ENCODE measurements at regions not wholly inside any gene's neighbourhood (a gene's known extent, or its start where the extent isn't known, plus 50 kb on each side); places are given as distances from the start of the nearest gene placed in this dataset.

GRCh38 chr18:37672932-37673595, 107.5 kb upstream of the CELF4 start:
- Histone ChIP-seq H2BK15ac (ENCODE audit: low read length) (no peak overlapping the region), H3K9me3 (ENCODE audit: insufficient read depth in 2 of 2, low read depth in 1 of 2, low read length in 1 of 2) (no peaks in the 10 kb centered on the region), H4K91ac (replicated peaks; ENCODE audit: insufficient read length, low read length) (no peak overlapping the region), H2BK120ac (replicated peaks; ENCODE audit: low read depth, low read length) (no peak overlapping the region), H3K4me1 (replicated peaks in 1 of 4; ENCODE audit: control insufficient read depth in 3 of 4, insufficient read depth in 4 of 4, low read length in 3 of 4) (peaks cover 4 to 11% (median 5%) of the 10 kb centered on the region in 4 experiments; a peak in 6 of 7 replicates), H2AK5ac (ENCODE audit: low read depth, low read length) (no peak overlapping the region), H3K79me1 (ENCODE audit: low read depth, low read length) (no peaks in the 10 kb centered on the region), H3K56ac (replicated peaks; ENCODE audit: insufficient read length, low read depth, low read length) (no peak overlapping the region), H3K14ac (ENCODE audit: insufficient read length) (no peak overlapping the region), H3K4me3 (ENCODE audit: extremely low read depth in 1 of 4, insufficient read depth in 2 of 4, low read depth in 3 of 4, low read length in 4 of 4) (no peak overlapping the region), H2BK5ac (ENCODE audit: low read depth, low read length) (no peak overlapping the region), H4K20me1 (replicated peaks in 1 of 2; ENCODE audit: control insufficient read depth in 1 of 2, insufficient read depth in 2 of 2, low read length in 2 of 2) (no peaks in the 10 kb centered on the region), H2BK20ac (ENCODE audit: low read length) (no peak overlapping the region), H4K8ac (ENCODE audit: extremely low read depth, insufficient read depth, low read length) (no peak overlapping the region), H3K79me2 (ENCODE audit: control insufficient read depth in 1 of 2, insufficient read depth in 2 of 2, low read length in 2 of 2) (no peaks in the 10 kb centered on the region), H3K4me2 (ENCODE audit: insufficient read depth in 1 of 2, low read depth in 2 of 2, low read length in 2 of 2) (no peak overlapping the region), H3K4ac (replicated peaks; ENCODE audit: insufficient read length, low read depth, low read length) (no peak overlapping the region), H3K18ac (ENCODE audit: extremely low read depth, low read length) (no peak overlapping the region), H3K23me2 (ENCODE audit: low read depth, low read length) (no peaks in the 10 kb centered on the region), H3K9ac (replicated peaks in 1 of 4; ENCODE audit: extremely low read depth in 1 of 4, low read depth in 3 of 4, low read length in 3 of 4) (no peak overlapping the region), H3K27me3 (replicated peaks in 1 of 4; ENCODE audit: control insufficient read depth in 3 of 4, extremely low read depth in 1 of 4, insufficient read depth in 3 of 4, low read length in 3 of 4) (no peaks in the 10 kb centered on the region), H3K36me3 (ENCODE audit: control insufficient read depth in 2 of 4, insufficient read depth in 4 of 4, low read length in 3 of 4) (no peaks in the 10 kb centered on the region), H3K23ac (ENCODE audit: insufficient read length) (no peak overlapping the region), H3K27ac (ENCODE audit: low read depth, low read length) (no peak overlapping the region), H4K5ac (ENCODE audit: insufficient read length, low read depth, low read length) (no peak overlapping the region), H2AFZ (ENCODE audit: low read length) (no peak overlapping the region), H2BK12ac (ENCODE audit: low read depth, low read length) (no peak overlapping the region)
- CTCF ChIA-PET (ENCODE audit: partially characterized antibody), result interaction anchor here (0.6 to 2.3 kb wide), 4 partner anchors 17 to 154 kb away, joined by 3 to 8 read pairs (median 3); no protein-coding TSS in a partner anchor
- FAIRE-seq (no peak), DNase-seq (ENCODE audit: low read depth in 1 of 2, low spot score in 2 of 2) (no peak)
- no peak for TF ChIP-seq CREB1 (IDR thresholded peaks at IDR 0.05)
- TF ChIP-seq RAD21 (IDR thresholded peaks at IDR 0.05 in 1 of 2, conservative IDR thresholded peaks at IDR 0.05 in 1 of 2; ENCODE audit: low read depth in 2 of 2, low read length in 2 of 2), result peak in 1 of 2 experiments; percentile 23; a peak in 1 of 4 replicates
- no peak for TF ChIP-seq CHD1 (IDR thresholded peaks at IDR 0.05; ENCODE audit: low read depth, low read length)
- TF ChIP-seq SIRT6 (IDR thresholded peaks at IDR 0.05; ENCODE audit: low read length), result no peak
- POLR2A ChIA-PET (ENCODE audit: partially characterized antibody), result no interaction called here
- WGBS, 2 experiments (ENCODE audit: extremely low coverage in 1 of 2, insufficient coverage in 1 of 2, insufficient read length in 1 of 2, insufficient replicate concordance in 2 of 2, low coverage in 1 of 2, low lambda C conversion rate in 2 of 2, missing lambda C conversion rate in 1 of 2), result 87% methylated on average over 3 of the region's 3 CpGs; no CpG with 5 or more reads in 1 of the 2 experiments

Measured in H1 (cell line).